Bronchial epithelial cell (primary cell): ENCODE measurements at regions not wholly inside any gene's neighbourhood (a gene's known extent, or its start where the extent isn't known, plus 50 kb on each side); places are given as distances from the start of the nearest gene placed in this dataset.

Source experiments
- DNase-seq: peaks from one replicate; pipeline ENCODE4 v3.0.0-alpha.2; 2010; ENCODE audit warnings: low read depth
- FAIRE-seq: peaks from 2 replicates; lab custom pipeline; 2011; peaks lifted over from hg19 to GRCh38; lab: Jason Lieb, UNC
- H3K27me3 ChIP-seq: 2 replicates; pipeline ENCODE4 v1.5.1; 2011; ENCODE audit warnings: low read length; ENCODE audit not compliant: control insufficient read depth, insufficient read depth
- H3K36me3 ChIP-seq: 2 replicates; pipeline ENCODE4 v1.5.1; 2011; ENCODE audit warnings: low read length; ENCODE audit not compliant: control insufficient read depth, insufficient read depth
- H3K4me3 ChIP-seq: 2 replicates; pipeline ENCODE4 v1.5.1; 2011; ENCODE audit warnings: mild to moderate bottlenecking, low read depth, low read length, control low read depth
- TF ChIP-seq, protein P1 (sequence below): IDR thresholded peaks from 2 replicates; pipeline ENCODE4 v1.5.1; 2011; ENCODE audit warnings: mild to moderate bottlenecking, moderate library complexity, low read length, control low read depth, inconsistent platforms; ENCODE audit not compliant: insufficient read depth, severe bottlenecking

DNA sequence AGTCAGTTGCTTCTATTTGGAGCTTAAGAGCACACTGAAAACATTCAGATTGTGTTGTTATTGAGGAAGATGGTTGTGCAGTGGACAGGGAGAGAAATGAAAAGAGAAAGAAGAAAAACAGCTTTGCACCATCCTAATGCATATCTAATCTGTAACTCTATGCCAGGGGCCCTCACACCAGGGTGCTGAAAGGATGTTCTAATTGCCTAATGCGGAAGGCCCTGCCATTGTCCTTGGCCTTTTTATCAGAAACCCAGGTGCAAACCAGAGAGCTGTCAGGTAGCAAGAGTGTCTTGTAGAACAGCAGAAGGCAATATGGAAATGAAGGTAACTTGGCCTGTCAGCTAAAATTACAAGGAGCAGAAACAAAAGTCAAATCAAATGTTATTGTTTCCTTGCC is 384.5 kb upstream of the PIK3R1 start:
- TF ChIP-seq, protein P1, sequence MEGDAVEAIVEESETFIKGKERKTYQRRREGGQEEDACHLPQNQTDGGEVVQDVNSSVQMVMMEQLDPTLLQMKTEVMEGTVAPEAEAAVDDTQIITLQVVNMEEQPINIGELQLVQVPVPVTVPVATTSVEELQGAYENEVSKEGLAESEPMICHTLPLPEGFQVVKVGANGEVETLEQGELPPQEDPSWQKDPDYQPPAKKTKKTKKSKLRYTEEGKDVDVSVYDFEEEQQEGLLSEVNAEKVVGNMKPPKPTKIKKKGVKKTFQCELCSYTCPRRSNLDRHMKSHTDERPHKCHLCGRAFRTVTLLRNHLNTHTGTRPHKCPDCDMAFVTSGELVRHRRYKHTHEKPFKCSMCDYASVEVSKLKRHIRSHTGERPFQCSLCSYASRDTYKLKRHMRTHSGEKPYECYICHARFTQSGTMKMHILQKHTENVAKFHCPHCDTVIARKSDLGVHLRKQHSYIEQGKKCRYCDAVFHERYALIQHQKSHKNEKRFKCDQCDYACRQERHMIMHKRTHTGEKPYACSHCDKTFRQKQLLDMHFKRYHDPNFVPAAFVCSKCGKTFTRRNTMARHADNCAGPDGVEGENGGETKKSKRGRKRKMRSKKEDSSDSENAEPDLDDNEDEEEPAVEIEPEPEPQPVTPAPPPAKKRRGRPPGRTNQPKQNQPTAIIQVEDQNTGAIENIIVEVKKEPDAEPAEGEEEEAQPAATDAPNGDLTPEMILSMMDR, result no peak
- Histone ChIP-seq H3K27me3 (peaks cover 2% of the 10 kb centered on the region), H3K4me3 (no peak overlapping the region), H3K36me3 (no peaks in the 10 kb centered on the region)
- DNase-seq (no peak), FAIRE-seq (no peak)

DNA sequence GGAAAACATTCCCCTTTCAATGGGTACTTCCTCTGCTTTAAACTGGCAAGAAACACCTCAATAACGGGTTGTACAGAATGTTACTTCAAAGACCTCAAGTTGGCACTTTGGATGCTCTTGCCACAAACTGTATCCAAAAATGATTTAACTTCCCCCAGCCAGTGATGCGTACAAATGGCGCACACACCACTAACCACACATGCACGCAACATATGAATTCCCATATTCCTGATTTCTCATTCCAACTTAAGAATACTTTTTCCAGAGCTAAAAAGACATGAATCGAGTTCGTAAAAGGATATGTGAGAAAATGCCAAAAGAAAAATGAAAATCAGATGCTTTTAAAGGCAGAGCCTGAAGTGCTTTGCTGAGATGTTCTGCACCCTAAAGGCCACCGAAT is 388.0 kb upstream of the PIK3R1 start:
- Histone ChIP-seq H3K27me3 (peaks cover 2% of the 10 kb centered on the region), H3K36me3 (no peaks in the 10 kb centered on the region), H3K4me3 (no peak overlapping the region)
- TF ChIP-seq, protein P1, result no peak
- no peak for FAIRE-seq
- DNase-seq, result no peak

DNA sequence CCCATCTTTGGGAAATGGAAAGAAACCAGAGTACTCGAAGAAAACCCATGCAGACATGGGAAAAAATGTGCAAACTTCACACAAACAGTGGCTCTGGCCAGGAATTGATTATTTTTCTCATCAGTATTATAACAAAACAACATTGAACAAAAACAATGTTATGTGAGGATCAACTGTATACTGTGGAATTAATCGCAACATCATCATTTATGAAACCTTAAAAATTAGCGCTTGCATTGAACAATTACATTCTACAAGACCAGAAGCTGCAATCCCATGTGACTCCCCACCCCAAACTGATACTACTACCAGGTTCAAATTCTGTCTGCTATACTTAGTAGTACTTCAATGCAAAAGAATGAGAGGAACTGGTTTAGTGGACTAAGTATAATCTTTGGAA is 390.7 kb upstream of the PIK3R1 start:
- FAIRE-seq (no peak), DNase-seq (no peak)
- TF ChIP-seq, protein P1, result no peak
- Histone ChIP-seq H3K27me3 (peaks cover 2% of the 10 kb centered on the region), H3K36me3 (no peaks in the 10 kb centered on the region), H3K4me3 (no peak overlapping the region)

DNA sequence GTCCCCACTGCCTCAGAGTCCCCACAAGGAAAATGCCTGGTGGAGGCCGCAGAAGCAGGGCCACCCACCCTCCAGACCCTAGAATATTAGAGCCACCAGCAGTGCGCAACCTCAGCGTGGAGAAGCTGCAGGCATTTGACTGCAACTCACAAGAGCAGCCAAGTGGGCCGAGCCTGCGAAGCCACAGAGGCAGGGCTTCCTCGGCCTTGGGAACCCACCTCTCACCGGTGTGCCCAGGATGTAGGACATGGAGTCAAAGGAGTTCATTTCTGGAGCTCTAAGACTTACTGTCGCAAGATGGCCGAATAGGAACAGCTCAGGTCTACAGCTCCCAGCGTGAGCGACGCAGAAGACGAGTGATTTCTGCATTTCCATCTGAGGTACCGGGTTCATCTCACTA is 397.9 kb upstream of the PIK3R1 start:
- TF ChIP-seq, protein P1, result no peak
- H3K36me3 ChIP-seq, result no peaks in the 10 kb centered on the region
- FAIRE-seq (no peak), DNase-seq (no peak)
- H3K4me3 ChIP-seq, result no peak overlapping the region
- no peaks in the 10 kb centered on the region for H3K27me3 ChIP-seq

DNA sequence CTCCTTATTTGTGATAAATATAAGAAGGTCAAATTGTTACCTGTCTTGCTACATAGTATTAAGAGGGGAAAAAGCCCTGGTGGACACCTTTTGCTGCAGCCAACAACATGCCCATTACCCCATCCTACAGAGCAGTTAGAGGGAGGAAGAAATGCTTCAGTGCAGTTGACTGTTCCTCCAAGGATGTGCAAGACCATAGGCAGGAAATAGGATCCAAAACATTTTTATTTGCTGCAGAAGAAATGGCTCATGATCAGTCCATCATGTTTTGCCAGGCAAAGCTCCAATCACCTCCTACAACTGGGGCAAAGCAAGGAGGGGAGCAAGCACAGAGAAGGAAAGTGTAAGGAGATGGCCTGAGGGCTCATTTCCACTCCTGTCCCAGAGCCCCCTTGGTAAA is 399.1 kb upstream of the PIK3R1 start:
- no peak for FAIRE-seq
- H3K27me3 ChIP-seq, result no peaks in the 10 kb centered on the region
- no peak for DNase-seq
- no peaks in the 10 kb centered on the region for H3K36me3 ChIP-seq
- H3K4me3 ChIP-seq, result no peak overlapping the region
- TF ChIP-seq, protein P1, result no peak
